HK-2 (cell line): ENCODE measurements at regions not wholly inside any gene's neighbourhood (a gene's known extent, or its start where the extent isn't known, plus 50 kb on each side); places are given as distances from the start of the nearest gene placed in this dataset.
A peak's percentile ranks its signal among the peaks of the same experiment; 100 is the strongest.

ENCODE experiments used
- DNase-seq: peaks from one replicate; pipeline ENCODE4 v3.0.0-alpha.2; 2018; ENCODE audit not compliant: unreplicated experiment

GRCh38 chr13:111038887-111039286 is 76.2 kb upstream of the ARHGEF7 start:
- DNase-seq: no peak

DNA sequence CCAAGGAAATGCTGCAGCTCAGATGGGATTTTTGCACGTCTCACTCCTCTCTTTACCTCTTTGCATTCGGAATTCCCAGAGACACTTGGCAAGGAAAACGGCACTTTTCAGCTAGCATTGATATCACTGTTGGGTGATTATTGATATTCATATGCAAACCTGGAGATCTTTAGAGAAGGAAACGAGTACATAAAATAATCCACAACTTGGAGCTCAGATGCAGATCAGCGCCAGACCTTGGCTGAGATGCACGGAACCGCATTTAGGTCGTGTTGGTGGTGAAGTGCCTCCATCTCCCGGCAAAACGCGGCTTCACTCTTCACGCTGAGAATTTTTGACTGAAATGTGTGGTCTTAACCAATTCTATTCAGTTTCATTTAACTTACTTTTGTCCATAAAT is 77.2 kb upstream of the ARHGEF7 start:
- no peak for DNase-seq

DNA sequence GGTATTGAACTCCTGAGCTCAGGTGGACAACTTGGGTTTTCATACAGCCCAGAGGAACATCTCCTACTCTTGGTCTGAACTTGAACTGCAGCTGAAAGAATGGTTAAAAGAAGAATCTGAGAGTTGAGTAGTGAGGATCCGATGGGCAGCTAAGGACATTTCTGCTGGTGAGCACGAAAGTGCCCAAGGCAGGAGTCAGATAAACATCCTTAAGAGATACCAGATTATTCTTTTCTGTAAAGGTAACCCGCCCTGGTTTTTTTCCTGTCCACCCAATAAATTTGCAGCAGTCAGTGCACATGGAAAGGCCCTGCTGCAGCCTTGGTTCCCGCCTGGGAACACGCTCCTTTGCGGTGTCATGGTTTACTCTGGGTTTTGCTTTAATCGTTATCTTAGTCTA is 78.4 kb upstream of the ARHGEF7 start:
- no peak for DNase-seq

GRCh38 chr13:111035861-111036260 is 79.2 kb upstream of the ARHGEF7 start:
- DNase-seq: no peak

DNA sequence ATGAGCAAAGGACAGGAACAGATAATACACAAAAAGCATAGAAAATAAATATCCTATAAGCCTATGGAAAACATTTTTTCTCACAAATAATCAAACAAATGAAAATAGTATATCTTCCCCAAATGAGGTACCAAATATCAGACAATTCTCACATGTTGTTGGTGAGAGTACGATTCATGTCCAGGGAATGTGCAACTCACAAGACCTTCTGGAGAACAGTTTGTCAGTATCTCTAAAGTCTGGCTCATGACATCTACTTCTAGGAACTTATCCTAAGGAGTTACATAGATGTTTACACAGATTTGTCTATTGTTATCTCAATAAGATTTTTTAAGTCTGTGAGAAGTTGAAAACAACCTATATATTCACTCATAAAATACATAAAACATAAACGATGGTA is 80.3 kb upstream of the ARHGEF7 start:
- DNase-seq: no peak

- no peak for DNase-seq
These were observed 81.7 kb upstream of the ARHGEF7 start for GRCh38 chr13:111033172-111034130.

DNA sequence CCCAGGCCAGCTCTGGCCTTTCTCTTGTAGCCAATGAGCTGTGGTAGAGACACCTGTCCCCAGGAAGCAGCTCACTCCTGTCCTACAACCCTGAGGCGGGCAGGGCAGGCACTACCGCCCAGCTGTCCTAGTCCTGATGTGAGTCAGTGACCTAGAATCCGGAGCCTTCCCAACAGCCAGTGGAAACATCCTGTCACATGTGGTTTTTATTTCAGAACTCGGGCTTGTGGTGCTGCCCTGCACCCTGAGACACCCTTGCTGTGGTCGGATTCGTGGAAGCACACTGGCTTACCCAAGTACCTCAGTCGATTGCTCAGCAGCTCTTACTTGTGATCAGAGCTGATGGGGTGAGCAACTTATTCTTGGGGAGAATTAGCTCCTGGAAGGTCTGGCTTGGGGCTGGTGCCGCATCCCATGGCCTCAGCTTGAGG is 83.6 kb upstream of the ARHGEF7 start:
- DNase-seq: peak; percentile 70

DNA sequence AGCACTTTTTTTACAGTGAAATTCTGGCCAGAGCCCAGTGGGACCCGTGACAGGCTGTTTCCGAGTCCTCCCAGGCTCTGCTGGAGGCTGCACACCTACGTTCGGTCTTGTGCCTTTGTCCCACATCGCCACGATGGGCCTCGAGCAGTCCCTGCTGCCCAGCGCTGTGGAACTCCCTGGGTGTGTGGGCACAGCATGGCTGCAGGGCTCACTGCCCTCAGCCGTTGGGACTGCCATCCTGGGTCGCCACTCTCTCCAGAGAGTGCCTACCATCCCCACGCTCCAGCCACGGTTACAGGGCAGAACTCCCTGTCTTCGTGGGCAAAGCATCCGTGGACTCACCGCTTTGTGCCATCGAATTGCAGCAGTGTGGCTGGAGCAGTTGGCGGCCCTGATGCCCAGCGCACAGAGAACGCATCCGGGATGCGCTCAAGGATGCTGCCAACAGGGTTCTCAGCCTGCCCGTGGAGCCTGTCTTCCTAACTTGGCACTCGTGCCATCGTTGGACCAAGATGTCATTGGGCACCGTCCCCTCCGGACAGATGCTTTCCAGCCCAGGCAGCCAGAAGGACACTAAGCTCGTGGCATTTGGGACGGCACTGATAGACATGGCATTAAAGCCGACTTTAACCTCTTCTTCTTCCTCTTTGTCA is 85.0 kb upstream of the ARHGEF7 start:
- no peak for DNase-seq

DNA sequence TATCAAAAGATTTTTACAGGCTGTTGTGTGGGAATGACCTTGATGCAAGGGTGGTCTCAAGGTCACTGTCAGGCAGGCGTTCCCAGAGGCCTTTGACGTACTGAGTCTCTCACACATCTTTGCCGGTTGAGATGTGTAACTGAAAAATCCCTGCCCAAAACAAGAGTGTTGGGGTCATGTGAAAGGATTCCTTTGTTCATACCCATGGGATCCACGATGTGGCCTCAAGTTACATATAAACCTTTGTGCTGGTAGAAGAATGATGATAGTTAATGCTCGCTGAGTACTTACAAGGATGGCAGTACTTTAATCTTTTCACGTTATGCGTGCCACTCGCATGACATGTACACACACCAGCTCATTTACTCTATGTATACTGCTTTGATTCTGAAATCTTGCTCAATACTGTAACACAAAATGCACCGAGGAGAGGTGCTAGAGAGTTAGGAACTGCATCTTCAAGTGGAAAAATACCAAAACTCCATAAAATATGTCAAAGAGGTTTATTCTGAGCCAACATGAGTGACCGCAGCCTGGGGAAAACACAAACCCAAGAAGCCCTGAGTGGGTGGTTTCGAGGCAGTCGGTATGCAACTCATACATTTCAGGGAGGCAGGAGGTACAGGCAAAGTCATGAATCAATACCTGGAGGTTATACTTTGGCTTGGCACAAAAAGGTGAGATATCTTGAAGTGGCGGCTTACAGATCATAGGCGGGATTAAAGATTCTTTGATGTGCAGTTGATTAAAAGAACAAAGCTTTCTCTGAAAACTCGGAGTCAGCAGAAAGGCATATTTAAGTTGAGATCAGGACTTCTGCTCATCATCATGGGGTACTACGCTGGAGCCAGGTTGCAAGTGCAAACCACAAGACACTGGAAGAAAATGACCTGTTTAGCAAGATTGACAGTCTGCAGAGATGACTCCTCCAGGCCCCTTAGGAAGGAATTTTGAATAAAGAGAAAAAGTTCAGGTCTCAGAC is 87.4 kb upstream of the ARHGEF7 start:
- no peak for DNase-seq

DNA sequence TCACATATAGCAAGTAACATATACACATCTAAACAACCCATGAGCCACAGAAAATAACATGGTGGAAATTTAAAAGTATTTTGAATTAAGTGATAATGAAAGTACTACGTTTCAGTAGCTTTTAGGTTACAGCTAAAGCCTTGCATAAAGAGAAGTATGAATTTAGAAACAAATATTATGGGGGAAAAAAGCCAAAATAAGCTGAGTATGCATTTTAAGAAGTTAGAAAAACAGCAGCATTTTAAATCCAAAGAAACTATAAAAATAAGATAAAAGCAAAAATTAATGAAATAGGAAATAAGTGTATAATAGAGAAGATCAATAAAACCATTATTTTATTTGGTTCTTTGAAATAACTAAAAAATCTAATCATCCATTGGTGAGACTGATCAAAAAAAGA is 89.8 kb upstream of the ARHGEF7 start:
- DNase-seq: no peak

DNA sequence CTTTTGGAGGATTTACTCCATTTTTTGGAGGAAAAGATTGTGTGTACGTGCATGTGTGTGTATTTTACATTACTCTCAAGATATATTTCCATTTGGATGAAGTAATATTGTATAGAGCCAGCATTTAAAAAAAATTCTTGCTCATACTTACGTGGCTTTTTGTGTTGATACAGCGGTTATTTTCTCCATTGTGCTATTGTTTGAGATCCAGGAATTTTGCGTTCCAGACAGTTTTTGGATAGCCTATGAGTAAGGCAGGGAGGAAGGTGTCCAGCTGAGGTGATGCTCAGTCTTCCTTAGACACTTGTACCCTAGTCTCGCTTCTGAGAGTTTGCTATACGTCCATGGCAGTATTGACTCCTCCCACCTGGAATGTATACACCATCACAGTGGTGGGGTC is 92.2 kb upstream of the ARHGEF7 start:
- no peak for DNase-seq

DNA sequence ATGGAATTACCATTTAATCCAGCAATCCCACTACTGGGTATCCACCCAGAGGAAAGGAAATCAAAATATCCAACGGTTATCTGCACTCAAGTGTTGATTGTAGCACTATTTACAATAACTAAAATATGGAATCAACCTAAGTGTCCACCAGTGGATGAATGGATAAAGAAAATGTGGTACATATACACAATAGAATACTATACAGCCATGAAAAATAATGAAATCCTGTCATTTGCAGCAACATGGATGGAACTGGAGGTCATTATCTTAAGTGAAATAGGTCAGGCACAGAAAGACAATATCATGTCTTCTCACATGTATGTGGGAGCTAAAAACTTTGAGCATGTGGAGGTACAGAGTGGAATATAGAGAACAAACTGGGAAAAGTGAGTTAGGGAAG is 92.9 kb upstream of the ARHGEF7 start:
- DNase-seq: no peak

GRCh38 chr13:111021270-111021669 is 93.8 kb upstream of the ARHGEF7 start:
- DNase-seq: no peak

DNA sequence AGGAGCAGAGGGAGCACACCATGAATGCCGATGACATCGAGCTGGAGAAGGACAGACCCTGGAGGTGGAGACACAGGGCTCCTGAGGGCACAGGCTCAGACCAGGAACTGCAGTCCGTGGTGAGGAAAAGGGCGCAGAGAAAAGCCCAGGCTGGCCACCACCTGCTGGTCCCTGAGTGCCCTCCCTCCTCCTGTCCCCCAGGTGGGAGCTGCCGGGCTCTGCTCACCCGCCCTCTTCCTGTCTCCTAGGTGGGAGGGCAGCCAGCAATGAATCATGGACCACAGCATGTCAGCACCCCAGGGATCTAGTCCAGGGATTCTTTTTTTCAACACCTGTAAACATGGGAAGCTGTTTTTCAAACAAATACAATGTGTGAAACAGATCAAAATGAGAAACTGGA is 94.6 kb upstream of the ARHGEF7 start:
- DNase-seq: no peak

GRCh38 chr13:111020021-111020420 is 95.1 kb upstream of the ARHGEF7 start:
- no peak for DNase-seq

DNA sequence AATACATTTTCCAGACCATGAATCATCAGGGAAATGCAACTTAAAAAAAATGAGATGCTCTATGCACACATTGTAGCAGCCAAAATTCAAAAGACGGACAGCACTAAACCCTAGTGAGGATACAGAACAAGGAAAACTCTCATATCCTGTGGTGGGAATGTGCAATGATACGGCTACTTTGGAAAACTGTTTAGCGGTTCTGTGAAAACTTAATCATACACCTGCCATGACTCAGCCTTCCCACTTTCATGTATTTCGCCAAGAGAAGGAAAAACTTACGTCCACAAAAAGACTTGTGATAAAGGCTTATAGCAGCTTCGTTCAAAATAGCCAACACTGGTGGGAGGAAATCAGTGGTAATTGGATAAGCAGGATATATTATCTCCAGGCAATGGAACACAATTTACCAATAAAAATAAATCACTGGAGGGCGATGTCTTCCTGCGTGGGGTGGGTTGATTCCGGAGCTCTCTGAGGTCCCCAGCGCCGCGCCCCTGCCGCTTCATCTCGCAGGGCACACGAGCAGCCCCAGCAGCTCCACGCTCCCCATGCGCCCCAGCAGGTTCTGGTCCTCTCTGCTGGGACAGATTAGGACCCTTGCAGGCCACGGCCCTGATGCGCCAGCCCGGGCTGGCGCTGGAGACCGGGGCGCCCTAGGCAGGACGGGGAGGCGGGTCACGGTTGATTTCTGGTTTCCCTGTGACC is 97.2 kb upstream of the ARHGEF7 start:
- DNase-seq: no peak

DNA sequence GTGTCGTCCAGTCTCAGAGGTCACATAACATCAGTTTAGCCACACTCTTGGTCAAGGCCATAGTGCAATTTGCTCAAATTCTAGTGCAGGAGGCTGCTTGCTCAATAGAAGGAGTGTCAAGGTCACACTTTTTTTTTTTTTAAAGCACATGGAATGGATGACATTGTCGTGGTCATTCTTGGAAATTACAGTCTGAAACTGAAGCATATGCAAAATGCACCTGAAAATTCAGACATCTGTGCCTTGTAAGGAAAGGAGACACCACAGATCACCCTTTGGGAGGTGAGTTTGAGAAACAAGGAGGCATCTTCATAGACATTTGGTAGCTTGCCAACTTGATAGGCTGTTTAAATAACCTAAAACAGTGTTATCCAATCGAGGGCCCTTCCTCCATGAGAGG is 98.3 kb upstream of the ANKRD10 start:
- no peak for DNase-seq

- DNase-seq: no peak
These were observed 97.0 kb upstream of the ANKRD10 start for GRCh38 chr13:111011899-111012298.

GRCh38 chr13:111008351-111008750 is 93.5 kb upstream of the ANKRD10 start:
- no peak for DNase-seq

DNA sequence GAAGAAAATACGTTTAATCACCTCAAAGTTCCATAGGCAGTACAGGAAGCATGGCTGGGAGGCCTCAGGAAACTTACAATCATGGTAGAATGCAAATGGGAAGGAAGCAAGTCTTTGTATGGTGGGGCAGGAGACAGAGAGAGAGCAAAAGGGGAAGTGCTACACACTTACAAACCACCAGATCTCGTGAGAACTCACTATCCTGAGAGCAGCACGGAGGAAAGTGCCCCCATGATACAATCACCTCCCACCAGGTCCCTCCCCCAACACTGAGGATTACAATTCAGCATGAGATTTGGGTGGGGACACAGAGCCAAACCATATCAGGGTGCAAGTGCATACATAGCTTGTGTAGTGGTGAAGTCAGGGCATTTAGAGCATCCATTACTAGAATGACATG is 92.3 kb upstream of the ANKRD10 start:
- DNase-seq: no peak

DNA sequence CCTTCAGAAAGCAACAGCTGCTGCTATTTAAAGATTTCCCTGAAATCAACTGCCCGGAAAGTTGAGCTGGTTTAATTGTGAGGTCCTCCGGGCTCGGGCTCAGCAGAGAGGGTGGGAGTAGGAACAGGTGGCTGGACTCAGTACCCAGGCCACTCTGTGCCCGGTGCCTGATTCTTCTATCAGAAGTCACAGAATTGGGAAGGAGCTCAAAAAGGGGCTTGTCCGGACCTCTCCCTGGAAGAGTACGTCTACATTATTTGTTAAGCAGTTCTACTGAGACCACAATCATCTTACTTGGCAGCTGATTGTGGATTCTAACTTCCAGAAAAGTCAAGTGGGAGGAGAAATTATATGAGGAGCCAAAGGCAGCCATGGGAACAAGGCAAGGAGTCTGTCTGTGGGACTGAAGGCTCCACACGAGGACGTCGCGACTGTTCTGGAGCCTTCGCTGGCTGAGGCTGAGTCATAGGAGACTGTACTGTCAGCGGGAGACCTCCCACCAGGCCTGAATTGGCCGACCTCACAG is 91.7 kb upstream of the ANKRD10 start:
- DNase-seq: no peak
